ENCODE measurements at regions not wholly inside any gene's neighbourhood (a gene's known extent, or its start where the extent isn't known, plus 50 kb on each side); places are given as distances from the start of the nearest gene placed in this dataset.
"Not testable (repeated sequence)": the region's sequence is repeated elsewhere in the genome, so short reads cannot be mapped to it uniquely, and the experiment has no call there.

DNA sequence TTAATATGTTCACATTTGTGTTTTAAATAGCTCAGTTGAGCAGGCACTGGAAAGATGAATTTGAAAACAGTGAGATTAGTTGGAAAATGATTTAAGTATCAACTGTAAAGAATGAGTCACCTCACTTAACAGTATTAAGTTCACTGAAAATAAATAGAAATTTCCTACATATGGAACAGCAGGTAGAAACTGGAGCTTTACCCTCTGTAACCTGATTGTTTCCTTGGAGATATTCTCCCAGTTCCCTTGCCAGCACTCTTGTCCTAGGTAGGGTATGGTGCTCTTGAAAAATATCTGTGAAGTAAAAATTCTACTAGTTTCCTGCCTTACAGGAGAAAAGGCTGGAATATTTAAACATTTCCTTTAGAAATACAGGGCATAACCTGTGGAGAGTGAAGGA is 81.3 kb upstream of the DLGAP1 start:
- Histone ChIP-seq H3K4me1 (ENCODE audit: low read length) (no peaks in the 10 kb centered on the region), H3K36me3 (replicated peaks; ENCODE audit: insufficient read depth, low read length) (no peaks in the 10 kb centered on the region), H3K27ac (ENCODE audit: low read length) (no peak overlapping the region), H2AFZ (ENCODE audit: low read length) (no peak overlapping the region), H3F3A (ENCODE audit: insufficient read depth, low read length) (no peaks in the 10 kb centered on the region), H3K79me2 (ENCODE audit: low read length) (no peaks in the 10 kb centered on the region), H3K9me2 (replicated peaks; ENCODE audit: insufficient read depth, low read length) (no peaks in the 10 kb centered on the region), H3K27me3 (replicated peaks; ENCODE audit: insufficient read depth, low read length) (no peaks in the 10 kb centered on the region), H3K9ac (ENCODE audit: low read length) (no peak overlapping the region), H3K4me2 (ENCODE audit: low read depth, low read length) (no peak overlapping the region), H3K9me3 (replicated peaks; ENCODE audit: insufficient read depth, low read length) (no peaks in the 10 kb centered on the region), H4K20me1 (ENCODE audit: insufficient read depth, low read length) (no peaks in the 10 kb centered on the region), H3K4me3 (ENCODE audit: low read length) (no peak overlapping the region)
- DNase-seq: no peak
- no peak for TF ChIP-seq EZH2 (optimal IDR thresholded peaks at IDR 0.05; ENCODE audit: low read depth, low read length)
- TF ChIP-seq, protein P1, sequence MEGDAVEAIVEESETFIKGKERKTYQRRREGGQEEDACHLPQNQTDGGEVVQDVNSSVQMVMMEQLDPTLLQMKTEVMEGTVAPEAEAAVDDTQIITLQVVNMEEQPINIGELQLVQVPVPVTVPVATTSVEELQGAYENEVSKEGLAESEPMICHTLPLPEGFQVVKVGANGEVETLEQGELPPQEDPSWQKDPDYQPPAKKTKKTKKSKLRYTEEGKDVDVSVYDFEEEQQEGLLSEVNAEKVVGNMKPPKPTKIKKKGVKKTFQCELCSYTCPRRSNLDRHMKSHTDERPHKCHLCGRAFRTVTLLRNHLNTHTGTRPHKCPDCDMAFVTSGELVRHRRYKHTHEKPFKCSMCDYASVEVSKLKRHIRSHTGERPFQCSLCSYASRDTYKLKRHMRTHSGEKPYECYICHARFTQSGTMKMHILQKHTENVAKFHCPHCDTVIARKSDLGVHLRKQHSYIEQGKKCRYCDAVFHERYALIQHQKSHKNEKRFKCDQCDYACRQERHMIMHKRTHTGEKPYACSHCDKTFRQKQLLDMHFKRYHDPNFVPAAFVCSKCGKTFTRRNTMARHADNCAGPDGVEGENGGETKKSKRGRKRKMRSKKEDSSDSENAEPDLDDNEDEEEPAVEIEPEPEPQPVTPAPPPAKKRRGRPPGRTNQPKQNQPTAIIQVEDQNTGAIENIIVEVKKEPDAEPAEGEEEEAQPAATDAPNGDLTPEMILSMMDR (IDR thresholded peaks at IDR 0.05; ENCODE audit: low read length): no peak
- TF ChIP-seq EZH2phosphoT487 (IDR thresholded peaks at IDR 0.05; ENCODE audit: low read length): no peak

DNA sequence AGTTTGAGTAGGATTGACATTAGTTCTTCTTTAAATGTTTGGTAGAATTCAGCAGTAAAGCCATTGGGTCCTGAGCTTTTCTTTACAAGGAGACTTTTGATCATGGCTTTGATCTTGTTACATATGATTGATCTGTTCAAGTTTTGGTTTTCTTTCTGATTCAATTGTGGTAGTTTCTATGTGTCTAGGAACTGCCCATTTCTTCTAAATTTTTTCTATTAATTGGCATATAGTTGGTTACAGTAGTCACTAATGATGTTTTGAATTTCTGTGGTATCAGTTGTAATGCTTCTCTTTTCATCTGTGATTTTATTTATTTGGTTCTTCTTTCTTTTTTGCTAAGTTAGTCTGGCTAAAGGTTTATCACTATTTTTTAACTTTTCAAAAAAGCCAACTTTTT is 73.3 kb upstream of the DLGAP1 start:
- no peaks in the 10 kb centered on the region for H3K4me1 ChIP-seq (ENCODE audit: low read length)
- H3K4me3 ChIP-seq (ENCODE audit: low read length): no peak overlapping the region
- H3K9me2 ChIP-seq (replicated peaks; ENCODE audit: insufficient read depth, low read length): no peaks in the 10 kb centered on the region
- no peak overlapping the region for H3K9ac ChIP-seq (ENCODE audit: low read length)
- H3K9me3 ChIP-seq (replicated peaks; ENCODE audit: insufficient read depth, low read length): no peaks in the 10 kb centered on the region
- no peaks in the 10 kb centered on the region for H3K36me3 ChIP-seq (replicated peaks; ENCODE audit: insufficient read depth, low read length)
- no peaks in the 10 kb centered on the region for H3F3A ChIP-seq (ENCODE audit: insufficient read depth, low read length)
- no peaks in the 10 kb centered on the region for H3K79me2 ChIP-seq (ENCODE audit: low read length)
- H3K27ac ChIP-seq (ENCODE audit: low read length): no peak overlapping the region
- TF ChIP-seq, protein P1 (IDR thresholded peaks at IDR 0.05; ENCODE audit: low read length): no peak
- TF ChIP-seq EZH2 (optimal IDR thresholded peaks at IDR 0.05; ENCODE audit: low read depth, low read length) (no peak), EZH2phosphoT487 (IDR thresholded peaks at IDR 0.05; ENCODE audit: low read length) (no peak)
- no peaks in the 10 kb centered on the region for H4K20me1 ChIP-seq (ENCODE audit: insufficient read depth, low read length)
- DNase-seq: no peak
- H3K4me2 ChIP-seq (ENCODE audit: low read depth, low read length): no peak overlapping the region
- no peaks in the 10 kb centered on the region for H3K27me3 ChIP-seq (replicated peaks; ENCODE audit: insufficient read depth, low read length)
- no peak overlapping the region for H2AFZ ChIP-seq (ENCODE audit: low read length)

DNA sequence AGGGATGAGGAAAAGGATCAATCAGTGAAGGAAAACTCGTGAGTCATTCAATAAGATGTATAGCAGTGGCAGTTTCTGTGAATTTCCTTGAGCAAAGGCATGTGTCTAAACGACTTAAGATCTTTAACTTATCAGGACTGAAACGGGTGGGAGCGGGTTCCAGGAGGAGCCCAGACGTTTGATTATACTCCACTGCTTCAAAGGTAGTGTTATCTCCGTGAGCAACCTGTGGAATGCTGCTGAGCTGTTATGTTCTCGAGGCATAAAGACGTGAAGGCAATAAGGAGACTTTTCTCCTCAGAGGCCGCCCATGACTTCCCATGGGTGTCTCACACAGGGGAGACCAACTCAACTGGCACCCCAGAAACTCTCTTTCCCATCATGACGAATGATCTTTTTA is 72.7 kb upstream of the DLGAP1 start:
- DNase-seq; H3K4me1 ChIP-seq (ENCODE audit: low read length); H3F3A ChIP-seq (ENCODE audit: insufficient read depth, low read length); H3K4me2 ChIP-seq (ENCODE audit: low read depth, low read length); H3K27me3 ChIP-seq (replicated peaks; ENCODE audit: insufficient read depth, low read length); H2AFZ ChIP-seq (ENCODE audit: low read length); H3K4me3 ChIP-seq (ENCODE audit: low read length); H3K27ac ChIP-seq (ENCODE audit: low read length); H3K79me2 ChIP-seq (ENCODE audit: low read length); H3K36me3 ChIP-seq (replicated peaks; ENCODE audit: insufficient read depth, low read length); H3K9ac ChIP-seq (ENCODE audit: low read length); H4K20me1 ChIP-seq (ENCODE audit: insufficient read depth, low read length); H3K9me3 ChIP-seq (replicated peaks; ENCODE audit: insufficient read depth, low read length); H3K9me2 ChIP-seq (replicated peaks; ENCODE audit: insufficient read depth, low read length): not testable (repeated sequence)

DNA sequence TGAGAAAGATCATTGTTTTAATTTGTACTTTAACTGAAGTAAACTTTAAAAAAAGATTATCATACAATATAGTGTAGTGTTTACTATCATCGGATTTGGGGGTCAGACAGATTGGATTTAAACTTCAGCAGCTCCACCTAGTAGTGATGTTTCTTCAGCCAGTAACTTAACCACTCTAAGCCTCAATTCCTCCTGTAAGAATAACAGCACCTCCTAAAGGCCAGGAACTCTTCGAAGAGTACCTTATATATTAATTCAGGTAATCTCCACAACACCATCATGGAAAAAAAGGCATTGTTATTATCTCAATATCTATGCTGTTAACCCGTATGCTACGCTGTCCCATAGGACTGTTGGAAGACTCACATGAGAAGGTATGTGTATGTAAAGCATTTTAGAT is 69.0 kb upstream of the DLGAP1 start:
- Histone ChIP-seq H3K79me2 (ENCODE audit: low read length) (no peaks in the 10 kb centered on the region), H3F3A (ENCODE audit: insufficient read depth, low read length) (no peaks in the 10 kb centered on the region), H3K4me1 (ENCODE audit: low read length) (no peaks in the 10 kb centered on the region), H3K9me2 (replicated peaks; ENCODE audit: insufficient read depth, low read length) (no peaks in the 10 kb centered on the region), H3K27ac (ENCODE audit: low read length) (no peak overlapping the region), H3K27me3 (replicated peaks; ENCODE audit: insufficient read depth, low read length) (no peaks in the 10 kb centered on the region), H3K36me3 (replicated peaks; ENCODE audit: insufficient read depth, low read length) (no peaks in the 10 kb centered on the region), H3K9me3 (replicated peaks; ENCODE audit: insufficient read depth, low read length) (no peaks in the 10 kb centered on the region), H4K20me1 (ENCODE audit: insufficient read depth, low read length) (no peaks in the 10 kb centered on the region), H3K4me3 (ENCODE audit: low read length) (no peak overlapping the region), H3K9ac (ENCODE audit: low read length) (no peak overlapping the region), H3K4me2 (ENCODE audit: low read depth, low read length) (no peak overlapping the region), H2AFZ (ENCODE audit: low read length) (no peak overlapping the region)
- no peak for TF ChIP-seq EZH2phosphoT487 (IDR thresholded peaks at IDR 0.05; ENCODE audit: low read length)
- TF ChIP-seq, protein P1 (IDR thresholded peaks at IDR 0.05; ENCODE audit: low read length): no peak
- TF ChIP-seq EZH2 (optimal IDR thresholded peaks at IDR 0.05; ENCODE audit: low read depth, low read length): no peak
- no peak for DNase-seq
